GM21390 (cell line): ENCODE measurements at regions not wholly inside any gene's neighbourhood (a gene's known extent, or its start where the extent isn't known, plus 50 kb on each side); places are given as distances from the start of the nearest gene placed in this dataset.
"Not testable (repeated sequence)": the region's sequence is repeated elsewhere in the genome, so short reads cannot be mapped to it uniquely, and the experiment has no call there.

ENCODE experiments used
- ATAC-seq: cut with Tn5 transposase; IDR thresholded peaks from one replicate; pipeline ENCODE4 v1.9.1; 2021; ENCODE audit not compliant: unreplicated experiment

DNA sequence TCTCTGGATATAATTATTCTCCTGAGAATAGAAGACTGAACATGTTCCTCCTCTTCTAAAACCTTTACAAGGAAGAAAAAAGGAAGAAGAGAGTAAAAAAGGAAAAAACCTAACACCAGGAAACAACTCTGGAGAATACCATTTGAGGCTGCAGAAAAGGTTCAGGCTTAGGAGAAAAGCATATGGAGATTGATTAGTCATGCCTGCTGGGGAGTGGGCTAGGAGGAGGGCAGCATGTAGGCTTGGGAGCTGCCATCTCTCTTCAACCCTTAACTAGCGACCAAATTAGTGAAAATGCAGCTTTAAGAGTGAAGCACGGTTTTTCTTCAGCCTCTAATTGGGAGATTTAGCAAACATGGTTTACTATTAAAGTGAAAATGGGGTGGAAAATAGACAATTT is 273.0 kb upstream of the CRY1 start:
- no peak for ATAC-seq

GRCh38 chr12:107368586-107368985 is 275.2 kb upstream of the CRY1 start:
- no peak for ATAC-seq

DNA sequence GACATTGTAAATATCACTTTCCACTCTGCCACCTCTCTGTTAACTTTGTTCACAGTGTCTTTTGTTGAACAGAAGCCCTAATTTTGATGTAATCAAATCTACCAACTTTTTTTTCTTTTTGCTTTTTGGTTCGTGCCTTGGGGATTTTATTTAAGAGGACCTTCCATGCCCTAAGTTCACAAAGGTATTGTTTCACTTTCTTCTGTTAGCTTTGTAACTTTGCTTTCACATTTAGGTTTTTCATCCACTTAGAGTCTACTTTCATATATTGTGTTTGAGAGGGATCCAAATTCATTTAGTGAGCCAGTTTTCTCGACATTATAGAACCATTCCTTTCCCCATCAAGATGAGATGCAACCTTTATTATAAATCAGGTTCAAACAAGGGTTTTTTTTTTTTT is 275.7 kb upstream of the CRY1 start:
- ATAC-seq: no peak

DNA sequence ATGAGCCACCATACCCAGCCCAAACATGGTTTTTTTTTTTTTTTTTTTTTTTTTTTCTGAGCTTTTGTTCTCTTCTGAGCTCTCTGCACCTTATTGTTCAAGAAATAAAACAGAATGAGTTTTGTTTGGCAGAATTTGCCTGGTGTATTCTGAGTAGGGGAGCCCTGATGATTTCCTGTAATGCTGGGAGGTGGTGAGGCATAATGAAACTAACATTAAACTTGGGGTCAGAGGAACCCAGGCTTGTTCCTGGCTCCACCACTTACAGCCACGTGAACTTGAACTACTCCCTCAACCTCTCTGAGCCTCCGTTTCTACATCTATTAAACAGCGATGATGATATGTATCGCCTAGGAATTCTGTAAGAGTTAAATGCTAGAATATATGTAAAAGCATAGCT is 276.3 kb upstream of the CRY1 start:
- ATAC-seq: no peak

- ATAC-seq: no peak
These were observed 278.9 kb upstream of the CRY1 start for GRCh38 chr12:107372229-107372658.

DNA sequence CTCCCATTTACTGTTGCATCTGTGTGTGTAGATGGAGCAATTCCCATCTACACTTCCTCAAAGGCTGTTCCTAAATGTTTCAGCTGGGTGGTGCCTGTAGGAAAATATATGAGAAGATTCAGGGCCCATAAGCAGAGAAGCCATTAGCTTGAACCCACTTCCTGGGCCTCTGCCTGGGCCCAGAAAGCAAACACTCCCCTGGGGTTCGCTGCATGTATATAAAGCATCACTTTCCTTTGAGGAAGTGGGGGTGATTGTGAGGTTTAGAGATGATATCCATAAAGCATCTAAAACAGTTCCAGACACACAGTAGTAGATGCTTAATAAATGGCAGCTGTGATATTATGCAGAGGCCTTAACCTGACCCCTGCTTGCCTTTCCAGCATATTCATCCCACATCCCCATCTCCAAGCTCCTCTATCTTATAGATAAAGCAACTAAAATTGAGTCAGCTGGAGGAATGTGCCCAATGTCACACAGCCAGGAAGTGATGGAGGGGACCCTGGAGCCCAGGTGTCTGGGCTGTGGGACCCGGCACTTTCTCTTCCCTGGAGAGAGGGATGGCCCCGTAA is 280.0 kb upstream of the CRY1 start:
- no peak for ATAC-seq

- ATAC-seq: no peak
These were observed 281.0 kb upstream of the CRY1 start for GRCh38 chr12:107374161-107374840.

DNA sequence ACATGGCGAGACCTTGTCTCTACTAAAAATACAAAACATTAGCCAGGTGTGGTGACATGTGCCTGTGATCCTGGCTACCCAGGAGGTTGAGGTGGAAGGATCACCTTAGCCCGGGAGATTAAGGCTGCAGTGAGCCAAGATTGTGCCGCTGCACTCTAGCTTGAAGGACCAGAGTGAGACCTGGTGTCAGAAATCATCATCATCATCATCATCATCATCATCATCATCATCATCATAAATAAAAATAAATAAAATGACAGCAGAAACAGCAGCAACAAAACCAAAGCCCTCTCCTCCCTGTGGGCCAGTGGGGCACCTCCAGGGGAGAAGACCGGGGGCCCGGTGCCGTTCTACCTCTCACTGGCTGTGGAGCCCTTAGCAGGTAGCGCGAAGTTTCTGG is 281.9 kb upstream of the CRY1 start:
- ATAC-seq: no peak

GRCh38 chr12:107377596-107378385 is 284.4 kb upstream of the CRY1 start:
- no peak for ATAC-seq

DNA sequence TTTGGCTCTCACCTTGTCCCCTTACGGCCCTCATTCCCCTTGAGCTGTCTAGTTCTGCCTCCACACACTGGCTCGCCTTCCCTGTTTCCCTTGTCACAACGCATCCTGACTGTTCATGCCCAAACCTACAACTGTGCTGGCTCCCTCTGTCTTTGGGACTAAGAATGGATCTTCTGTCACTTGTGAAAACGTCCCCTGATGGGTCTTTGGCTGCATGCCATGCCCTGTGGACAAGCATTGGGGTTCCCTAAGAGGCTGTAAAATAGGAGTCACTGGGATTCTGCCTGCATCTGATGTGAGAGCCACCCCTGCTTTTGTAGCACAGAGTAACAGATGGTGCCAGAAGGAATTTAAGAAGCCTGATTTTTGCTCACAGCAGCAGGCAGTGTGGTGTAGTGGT is 285.3 kb upstream of the CRY1 start:
- no peak for ATAC-seq

GRCh38 chr12:107379142-107379851 is 285.9 kb upstream of the CRY1 start:
- not testable (repeated sequence) for ATAC-seq

- ATAC-seq: no peak
These were observed 286.7 kb upstream of the CRY1 start for GRCh38 chr12:107379852-107380567.

DNA sequence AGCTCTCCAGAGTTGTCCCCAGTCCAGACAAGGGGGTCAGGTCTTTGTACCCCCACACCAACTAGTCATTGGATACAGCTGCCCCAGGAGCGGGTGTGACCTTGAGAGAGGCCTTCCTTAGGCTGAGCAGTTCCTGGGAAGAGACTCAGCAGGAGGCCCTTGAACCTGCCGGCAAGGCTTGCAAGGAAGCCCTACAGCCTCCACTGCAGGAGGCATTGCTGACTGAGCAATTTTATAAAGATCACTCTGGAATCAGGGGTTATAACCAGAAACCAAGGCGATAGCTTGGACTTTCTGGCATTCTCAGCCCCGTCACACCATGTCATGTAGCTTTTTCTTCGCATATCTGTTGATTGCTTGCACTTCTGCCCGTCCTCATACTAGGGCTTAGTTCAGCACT is 291.3 kb upstream of the CRY1 start:
- ATAC-seq: no peak

DNA sequence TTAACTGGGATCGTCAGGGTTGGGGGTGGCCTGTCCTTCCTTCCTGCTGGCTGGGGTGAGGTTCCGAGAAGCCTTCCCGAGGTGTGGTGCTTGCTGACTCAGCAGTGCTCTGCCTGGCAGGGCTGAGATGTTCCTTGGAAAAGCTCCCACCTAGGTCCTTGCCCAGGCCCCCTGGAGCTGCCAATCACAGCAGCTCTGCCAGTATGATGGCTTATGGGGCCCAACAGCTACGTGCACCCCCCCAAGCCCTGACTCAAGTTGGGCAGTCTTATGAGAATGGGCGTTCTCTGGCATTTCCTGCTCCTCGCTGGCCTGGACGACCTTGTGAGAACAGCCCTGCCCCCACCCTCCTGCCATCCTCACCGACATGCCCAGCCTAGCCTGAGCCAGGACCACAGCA is 292.2 kb upstream of the CRY1 start:
- no peak for ATAC-seq

DNA sequence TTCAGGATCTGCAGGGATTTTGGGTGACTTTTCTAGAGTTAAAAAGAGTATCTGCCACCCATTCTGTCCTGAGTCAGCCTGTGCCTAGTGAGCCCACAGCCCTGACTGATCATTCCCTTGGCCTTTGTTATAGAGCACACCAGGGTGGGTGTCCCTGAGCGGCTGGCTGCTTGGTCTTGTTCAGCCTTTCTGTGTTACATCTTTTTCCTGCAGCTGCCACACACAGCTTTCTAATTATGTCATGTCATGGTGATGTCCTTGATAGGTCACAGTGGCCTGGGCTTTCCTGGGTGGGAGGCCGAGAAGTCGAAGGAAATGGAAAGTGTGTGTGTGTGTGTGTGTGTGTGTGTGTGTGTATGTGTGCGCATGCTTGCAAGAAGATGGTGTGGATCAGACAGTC is 293.2 kb upstream of the CRY1 start:
- ATAC-seq: no peak

GRCh38 chr12:107388263-107388662 is 294.9 kb upstream of the CRY1 start:
- no peak for ATAC-seq

- no peak for ATAC-seq
These were observed 295.2 kb upstream of the PWP1 start for GRCh38 chr12:107390414-107390813.

- no peak for ATAC-seq
These were observed 292.4 kb upstream of the PWP1 start for GRCh38 chr12:107393043-107393717.

- no peak for ATAC-seq
These were observed 290.9 kb upstream of the PWP1 start for GRCh38 chr12:107394693-107395092.

DNA sequence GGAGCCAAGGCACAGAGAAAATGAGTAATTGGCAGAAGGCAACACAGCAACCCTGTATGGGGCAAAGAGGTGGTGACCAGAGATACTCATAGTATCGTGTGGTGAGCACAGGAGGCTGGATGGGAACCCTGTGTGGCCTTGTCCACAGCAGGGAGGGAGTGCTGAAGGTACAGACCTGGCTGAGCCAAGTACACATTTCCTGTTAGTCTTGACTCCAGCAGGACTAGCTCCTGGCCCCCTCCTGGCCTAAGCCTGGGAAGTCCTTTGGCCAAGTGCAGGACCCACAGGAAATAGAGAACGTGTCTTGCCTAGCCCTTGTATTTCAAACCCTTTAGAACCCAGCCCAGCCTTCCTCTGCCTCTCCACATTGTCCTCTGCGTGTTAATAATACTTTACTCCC is 289.8 kb upstream of the PWP1 start:
- ATAC-seq: no peak
